ENCODE measurements at regions not wholly inside any gene's neighbourhood (a gene's known extent, or its start where the extent isn't known, plus 50 kb on each side); places are given as distances from the start of the nearest gene placed in this dataset.
"Not testable (repeated sequence)": the region's sequence is repeated elsewhere in the genome, so short reads cannot be mapped to it uniquely, and the experiment has no call there.

DNA sequence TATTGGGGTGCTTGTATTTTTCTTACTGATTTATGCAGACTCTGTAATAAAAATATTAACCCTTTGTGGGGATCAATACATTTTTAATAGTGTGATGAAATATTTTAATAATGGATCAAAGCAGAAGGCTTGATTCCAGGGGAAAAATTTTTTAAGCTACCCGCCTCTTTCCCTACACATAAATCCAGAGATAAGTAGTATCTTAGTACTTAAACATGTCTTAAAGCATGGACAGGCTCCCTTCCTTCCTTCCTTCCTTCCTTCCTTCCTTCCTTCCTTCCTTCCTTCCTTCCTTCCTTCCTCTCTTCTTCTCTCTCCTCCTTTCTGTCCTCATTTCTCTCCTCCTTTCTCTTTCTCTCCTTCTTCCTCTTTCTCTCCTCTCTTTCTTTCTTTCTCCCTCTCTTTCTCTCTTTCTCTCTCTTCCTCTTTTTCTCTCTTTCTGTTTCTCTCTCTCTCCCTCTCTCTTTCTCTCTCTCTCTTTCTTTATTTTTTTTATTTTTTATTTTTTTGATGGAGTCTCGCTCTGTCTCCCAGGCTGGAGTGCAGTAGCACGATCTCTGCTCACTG, 78.0 kb upstream of the SPRY4 start:
- DNase-seq, result no peak
- intact Hi-C loops (cut with DNase I), result no loop called here
- no peaks in the 10 kb centered on the region for H3K4me1 ChIP-seq
- H3K36me3 ChIP-seq, result no peaks in the 10 kb centered on the region
- H3K27ac ChIP-seq, result no peak overlapping the region
- H3K9me3 ChIP-seq, result no peaks in the 10 kb centered on the region
- no peak for TF ChIP-seq CTCF (IDR thresholded peaks at IDR 0.05)
- H3K4me3 ChIP-seq, result no peak overlapping the region
- ATAC-seq, result no peak
- no peaks in the 10 kb centered on the region for H3K27me3 ChIP-seq (ENCODE audit: low read depth)

DNA sequence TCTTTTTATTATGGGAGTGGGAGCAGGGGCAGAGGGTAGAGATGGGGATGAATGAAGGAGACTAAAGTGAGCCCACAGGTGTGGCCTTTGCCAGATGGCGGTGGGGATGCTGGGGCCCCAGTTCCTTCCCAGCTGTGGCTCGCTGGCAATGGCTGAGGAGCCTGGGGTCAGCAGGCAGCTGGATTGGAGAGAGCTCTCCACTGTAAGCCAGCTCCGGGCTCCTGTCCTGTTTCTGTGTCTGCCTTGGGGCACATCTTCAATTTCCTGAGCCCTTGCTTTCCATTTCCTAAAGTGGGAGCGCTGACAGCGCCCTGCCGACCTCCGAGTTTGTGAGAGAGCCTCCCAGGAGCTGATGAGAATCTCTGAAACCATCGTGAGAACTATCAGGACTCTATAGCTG, 75.6 kb upstream of the SPRY4 start:
- TF ChIP-seq CTCF (IDR thresholded peaks at IDR 0.05), result no peak
- Histone ChIP-seq H3K27ac (no peak overlapping the region), H3K4me1 (no peaks in the 10 kb centered on the region), H3K36me3 (no peaks in the 10 kb centered on the region), H3K27me3 (ENCODE audit: low read depth) (no peaks in the 10 kb centered on the region), H3K4me3 (no peak overlapping the region), H3K9me3 (peaks cover 5% of the 10 kb centered on the region)
- intact Hi-C loops (cut with DNase I), result no loop called here
- ATAC-seq, result no peak
- DNase-seq, result no peak

DNA sequence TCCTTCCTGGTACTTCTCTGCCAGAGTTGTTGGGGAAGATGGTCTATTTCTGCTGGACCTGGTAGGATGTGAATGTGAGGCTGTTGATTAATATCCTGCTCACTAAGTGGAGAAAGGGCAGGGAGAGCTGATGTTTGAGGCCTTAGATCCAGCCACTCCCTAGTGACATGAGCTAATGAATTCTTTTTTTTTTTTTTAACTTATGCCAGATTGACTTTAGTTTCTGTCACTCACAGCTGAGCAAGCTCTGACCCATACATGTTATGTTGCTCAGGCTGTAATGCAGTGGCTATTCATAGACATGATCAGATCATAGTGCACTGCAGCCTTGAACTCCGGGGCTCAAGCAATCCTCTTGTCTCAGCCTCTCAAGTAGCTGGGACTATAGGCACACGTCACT, 75.1 kb upstream of the SPRY4 start:
- no peaks in the 10 kb centered on the region for H3K27me3 ChIP-seq (ENCODE audit: low read depth)
- intact Hi-C loops (cut with DNase I), result no loop called here
- no peak for TF ChIP-seq CTCF (IDR thresholded peaks at IDR 0.05)
- H3K4me3 ChIP-seq, result no peak overlapping the region
- no peaks in the 10 kb centered on the region for H3K36me3 ChIP-seq
- DNase-seq (no peak), ATAC-seq (no peak)
- no peaks in the 10 kb centered on the region for H3K4me1 ChIP-seq
- H3K27ac ChIP-seq, result no peak overlapping the region
- H3K9me3 ChIP-seq, result peaks cover 5% of the 10 kb centered on the region

DNA sequence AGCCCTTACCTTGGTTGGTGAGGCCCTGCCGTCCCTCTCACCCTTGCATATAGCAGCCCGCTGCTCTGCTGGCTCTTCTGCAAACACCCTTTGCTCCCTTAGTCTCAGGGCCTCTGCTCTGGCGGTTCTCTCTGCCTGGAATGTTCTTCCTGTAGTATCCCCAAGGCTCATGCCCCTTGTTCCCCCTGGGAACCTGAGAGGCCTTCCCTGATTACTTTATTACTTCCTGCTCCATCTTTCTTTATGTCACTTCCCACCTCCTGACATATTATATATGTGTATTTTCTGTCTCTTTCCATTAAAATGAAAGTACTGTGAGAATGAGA, 73.9 kb upstream of the SPRY4 start:
- no peaks in the 10 kb centered on the region for H3K36me3 ChIP-seq
- DNase-seq (no peak), ATAC-seq (no peak)
- H3K27me3 ChIP-seq (ENCODE audit: low read depth), result no peaks in the 10 kb centered on the region
- H3K9me3 ChIP-seq, result peaks cover 5% of the 10 kb centered on the region
- intact Hi-C loops (cut with DNase I), result no loop called here
- H3K27ac ChIP-seq, result no peak overlapping the region
- no peak for TF ChIP-seq CTCF (IDR thresholded peaks at IDR 0.05)
- no peaks in the 10 kb centered on the region for H3K4me1 ChIP-seq
- H3K4me3 ChIP-seq, result no peak overlapping the region

DNA sequence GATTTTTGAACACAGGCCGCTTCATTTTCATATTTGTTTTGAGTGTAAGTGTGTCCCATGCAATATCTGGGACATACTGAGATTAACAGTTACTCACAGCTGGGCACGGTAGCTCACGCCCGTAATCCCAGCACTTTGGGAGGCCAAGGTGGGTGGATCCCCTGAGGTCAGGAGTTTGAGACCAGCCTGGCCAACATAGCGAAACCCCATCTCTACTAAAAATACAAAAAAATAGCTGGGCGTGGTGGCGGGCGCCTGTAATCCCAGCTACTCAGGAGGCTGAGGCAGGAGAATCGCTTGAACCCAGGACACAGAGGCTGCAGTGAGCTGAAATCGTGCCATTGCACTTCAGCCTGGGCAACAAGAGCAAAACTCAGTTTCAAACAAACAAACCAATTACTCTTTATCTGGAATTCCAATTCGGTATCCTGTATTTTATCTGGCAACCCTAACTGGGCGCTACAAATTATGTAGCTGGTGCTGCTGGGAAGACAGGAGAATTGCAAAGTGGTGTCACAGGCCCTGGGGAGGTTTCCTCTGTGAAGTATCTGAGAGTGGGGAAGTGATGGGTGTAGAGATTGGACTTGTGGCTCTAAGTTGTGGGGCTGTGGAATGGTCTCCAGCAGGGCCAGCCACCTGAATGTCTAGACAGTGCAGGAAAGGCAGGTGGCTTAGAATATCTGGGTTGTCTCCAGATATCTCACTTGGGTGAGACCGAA, 73.3 kb upstream of the SPRY4 start:
- ATAC-seq; H3K27ac ChIP-seq; H3K9me3 ChIP-seq; intact Hi-C loops (cut with DNase I); H3K27me3 ChIP-seq (ENCODE audit: low read depth); DNase-seq; H3K36me3 ChIP-seq; H3K4me3 ChIP-seq; H3K4me1 ChIP-seq: not testable (repeated sequence)

GRCh38 chr5:142397178-142397577, 72.4 kb upstream of the SPRY4 start:
- no peaks in the 10 kb centered on the region for H3K27me3 ChIP-seq (ENCODE audit: low read depth)
- no peak for ATAC-seq
- TF ChIP-seq CTCF (IDR thresholded peaks at IDR 0.05), result no peak
- intact Hi-C loops (cut with DNase I), result no loop called here
- H3K4me3 ChIP-seq, result no peak overlapping the region
- no peak overlapping the region for H3K27ac ChIP-seq
- DNase-seq, result no peak
- no peaks in the 10 kb centered on the region for H3K4me1 ChIP-seq
- peaks cover 5% of the 10 kb centered on the region for H3K9me3 ChIP-seq
- H3K36me3 ChIP-seq, result no peaks in the 10 kb centered on the region
